Effector memory CD4-positive, alpha-beta T cell (primary cell): ENCODE measurements at regions not wholly inside any gene's neighbourhood (a gene's known extent, or its start where the extent isn't known, plus 50 kb on each side); places are given as distances from the start of the nearest gene placed in this dataset.

Experiments used
- DNase-seq, 3 donors: peaks; one replicate each; pipeline ENCODE4 v3.0.0-alpha.2; 2020
- H3K27ac ChIP-seq: 2 replicates; pipeline ENCODE4 v1.7.0; 2013; ENCODE audit warnings: mild to moderate bottlenecking, low read length, moderate library complexity; ENCODE audit not compliant: insufficient read depth, poor library complexity, severe bottlenecking
- H3K27me3 ChIP-seq: replicated peaks from 2 replicates; pipeline ENCODE4 v1.7.0; 2013; ENCODE audit warnings: mild to moderate bottlenecking, low read length; ENCODE audit not compliant: insufficient read depth, control insufficient read depth, poor library complexity, severe bottlenecking
- H3K36me3 ChIP-seq: 2 replicates; pipeline ENCODE4 v1.7.0; 2013; ENCODE audit warnings: mild to moderate bottlenecking, low read length, moderate library complexity; ENCODE audit not compliant: control insufficient read depth, insufficient read depth
- H3K4me1 ChIP-seq: 2 replicates; pipeline ENCODE4 v1.7.0; 2013; ENCODE audit warnings: low read length, mild to moderate bottlenecking; ENCODE audit not compliant: control insufficient read depth, insufficient read depth, poor library complexity, severe bottlenecking
- H3K4me3 ChIP-seq: 2 replicates; pipeline ENCODE4 v1.7.0; 2013; ENCODE audit warnings: low read length, low read depth, mild to moderate bottlenecking; ENCODE audit not compliant: insufficient read depth, poor library complexity, severe bottlenecking
- H3K9me3 ChIP-seq: 2 replicates; pipeline ENCODE4 v1.7.0; 2013; ENCODE audit warnings: mild to moderate bottlenecking, low read length, moderate library complexity; ENCODE audit not compliant: control insufficient read depth

DNA sequence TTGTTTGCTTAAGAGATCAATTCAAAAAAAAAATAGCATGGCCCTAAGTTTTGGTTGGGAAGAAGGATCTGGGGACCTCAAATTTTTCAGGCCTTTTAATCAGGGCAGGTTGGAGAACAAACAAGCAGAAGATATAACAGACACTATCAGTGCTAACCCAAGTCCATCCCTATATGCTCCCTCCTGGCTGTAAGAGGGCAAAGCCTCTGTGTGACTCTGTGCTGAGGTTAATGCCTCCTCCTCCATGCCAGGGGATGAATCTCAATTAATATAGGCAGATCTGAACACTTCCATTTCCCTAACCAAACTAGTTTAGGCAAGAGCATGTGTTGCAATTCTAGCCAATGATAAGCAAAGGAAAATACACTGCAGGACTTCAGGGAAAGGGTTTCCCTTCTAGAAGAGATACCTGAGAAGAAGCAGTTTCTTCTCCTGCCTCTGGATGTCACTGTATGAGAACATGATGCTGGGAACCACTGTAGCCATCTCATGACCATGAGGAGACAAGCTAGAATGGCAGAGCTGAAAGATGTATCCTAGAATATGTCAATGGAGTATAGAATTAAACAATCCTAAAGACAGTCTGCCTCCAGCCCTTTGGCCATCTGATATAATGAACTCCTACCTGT is 76.0 kb downstream of the CHD9NB start:
- no peak for DNase-seq
- Histone ChIP-seq H3K27ac (no peak overlapping the region), H3K27me3 (no peaks in the 10 kb centered on the region), H3K4me1 (no peaks in the 10 kb centered on the region), H3K9me3 (no peaks in the 10 kb centered on the region), H3K4me3 (no peak overlapping the region), H3K36me3 (no peaks in the 10 kb centered on the region)

DNA sequence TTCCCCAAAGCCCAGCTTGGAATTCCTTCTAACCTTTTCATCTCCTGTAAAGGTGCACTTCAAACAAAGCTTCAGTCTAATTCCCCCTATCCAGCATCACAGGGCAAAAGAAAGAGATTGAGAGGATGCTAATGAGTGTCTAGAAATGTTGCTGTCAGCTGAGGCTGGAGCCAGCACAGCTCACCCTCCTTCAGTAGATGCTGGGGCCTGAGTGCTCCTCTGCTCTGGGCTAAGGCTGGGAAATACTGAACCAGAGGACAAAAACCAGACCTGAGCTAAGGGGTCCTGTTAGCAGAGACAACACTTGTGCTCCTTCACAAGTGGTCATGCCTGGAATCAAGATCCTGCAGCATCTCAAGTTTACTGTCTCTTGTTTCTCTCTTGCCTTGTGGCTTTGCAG is 85.0 kb downstream of the CHD9NB start:
- DNase-seq = no peak
- Histone ChIP-seq H3K9me3 (no peaks in the 10 kb centered on the region), H3K4me3 (no peak overlapping the region), H3K27ac (no peak overlapping the region), H3K36me3 (no peaks in the 10 kb centered on the region), H3K4me1 (no peaks in the 10 kb centered on the region), H3K27me3 (no peaks in the 10 kb centered on the region)

GRCh38 chr16:52964290-52964689 is 88.4 kb downstream of the CHD9NB start:
- no peaks in the 10 kb centered on the region for H3K36me3 ChIP-seq
- H3K9me3 ChIP-seq = no peaks in the 10 kb centered on the region
- no peak overlapping the region for H3K4me3 ChIP-seq
- H3K27me3 ChIP-seq = no peaks in the 10 kb centered on the region
- H3K27ac ChIP-seq = no peak overlapping the region
- H3K4me1 ChIP-seq = no peaks in the 10 kb centered on the region
- no peak for DNase-seq

DNA sequence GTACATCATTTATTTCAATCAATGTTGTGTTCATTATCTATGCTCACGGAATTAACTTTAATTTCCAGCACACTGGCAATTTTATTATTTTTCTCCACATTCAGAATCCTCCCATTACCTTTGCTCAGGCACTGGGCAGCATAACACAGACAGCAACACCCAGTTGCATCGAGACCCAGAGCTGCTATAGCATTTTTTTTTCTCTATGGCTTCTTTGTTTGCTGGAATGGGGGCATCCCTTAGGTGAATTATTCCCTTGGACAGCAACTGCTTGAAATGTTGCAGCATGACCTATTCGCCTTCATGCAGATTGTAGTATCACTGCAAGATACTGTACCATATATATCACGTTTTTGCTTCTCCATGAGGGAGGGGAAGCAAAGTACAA is 88.8 kb downstream of the CHD9NB start:
- Histone ChIP-seq H3K27ac (no peak overlapping the region), H3K4me1 (no peaks in the 10 kb centered on the region), H3K36me3 (no peaks in the 10 kb centered on the region), H3K4me3 (no peak overlapping the region), H3K9me3 (no peaks in the 10 kb centered on the region), H3K27me3 (no peaks in the 10 kb centered on the region)
- DNase-seq = no peak

DNA sequence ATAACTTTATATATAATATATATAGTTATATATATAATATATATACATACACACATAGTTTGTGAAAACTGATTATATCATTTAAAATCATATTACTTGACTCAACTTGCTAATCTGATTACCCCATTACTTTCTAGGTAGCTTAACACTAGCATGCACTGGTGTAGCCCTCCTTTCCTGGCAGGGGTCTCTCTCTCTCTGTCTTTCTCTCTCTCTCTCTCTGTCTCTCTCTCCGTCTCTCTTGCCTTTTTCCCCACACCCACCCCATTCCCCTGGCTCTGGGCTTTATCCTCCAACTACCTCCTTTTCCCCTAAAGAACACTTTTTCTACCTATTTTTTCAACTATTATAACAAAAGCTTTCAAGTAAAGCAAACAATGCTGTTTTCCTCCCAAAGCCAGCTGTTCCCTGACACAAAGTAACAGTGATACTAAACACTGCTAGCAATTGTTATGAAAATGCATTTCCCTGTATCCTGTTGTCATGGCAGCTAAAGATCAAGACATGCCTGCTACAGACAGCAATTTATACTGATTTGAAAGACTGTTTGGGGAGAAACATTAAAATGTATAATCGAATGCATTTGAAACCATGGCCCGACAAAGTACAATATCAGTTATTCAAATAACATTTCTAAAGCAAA is 89.4 kb downstream of the CHD9NB start:
- Histone ChIP-seq H3K27ac (no peak overlapping the region), H3K36me3 (no peaks in the 10 kb centered on the region), H3K9me3 (no peaks in the 10 kb centered on the region), H3K4me3 (no peak overlapping the region), H3K27me3 (no peaks in the 10 kb centered on the region), H3K4me1 (no peaks in the 10 kb centered on the region)
- no peak for DNase-seq

- Histone ChIP-seq H3K27me3 (no peaks in the 10 kb centered on the region), H3K9me3 (no peaks in the 10 kb centered on the region), H3K4me3 (no peak overlapping the region), H3K36me3 (no peaks in the 10 kb centered on the region), H3K4me1 (no peaks in the 10 kb centered on the region), H3K27ac (no peak overlapping the region)
- DNase-seq = no peak
Observed at GRCh38 chr16:52958951-52959350, 93.7 kb downstream of the CHD9NB start.

GRCh38 chr16:52957199-52957598 is 95.5 kb downstream of the CHD9NB start:
- H3K4me1 ChIP-seq = no peaks in the 10 kb centered on the region
- no peak for DNase-seq
- no peaks in the 10 kb centered on the region for H3K9me3 ChIP-seq
- no peak overlapping the region for H3K4me3 ChIP-seq
- H3K27me3 ChIP-seq = no peaks in the 10 kb centered on the region
- H3K27ac ChIP-seq = no peak overlapping the region
- H3K36me3 ChIP-seq = no peaks in the 10 kb centered on the region

- no peaks in the 10 kb centered on the region for H3K36me3 ChIP-seq
- H3K4me3 ChIP-seq = no peak overlapping the region
- H3K9me3 ChIP-seq = no peaks in the 10 kb centered on the region
- H3K4me1 ChIP-seq = no peaks in the 10 kb centered on the region
- no peaks in the 10 kb centered on the region for H3K27me3 ChIP-seq
- DNase-seq = no peak
- no peak overlapping the region for H3K27ac ChIP-seq
Observed at GRCh38 chr16:52956044-52956443, 96.7 kb downstream of the CHD9NB start.

DNA sequence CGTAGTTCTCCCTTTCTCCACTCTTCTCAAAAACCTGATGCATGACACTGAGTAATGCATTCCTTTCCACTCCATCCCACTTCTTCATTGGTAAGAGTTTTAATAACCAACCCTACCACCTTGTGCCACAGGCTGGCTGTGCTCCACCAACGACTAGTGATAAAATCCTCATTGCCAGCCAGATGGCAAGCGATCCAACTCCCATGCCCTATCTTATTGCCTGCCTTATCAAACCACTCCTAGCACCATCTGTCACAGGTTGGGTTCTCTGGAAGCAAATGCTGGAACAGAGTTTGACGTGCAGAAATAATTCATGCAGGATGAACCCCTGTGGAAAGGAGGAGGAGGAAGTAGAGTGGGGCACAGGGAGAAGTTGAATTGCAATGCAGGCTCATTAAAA is 99.5 kb downstream of the CHD9NB start:
- no peak overlapping the region for H3K4me3 ChIP-seq
- no peaks in the 10 kb centered on the region for H3K9me3 ChIP-seq
- no peak for DNase-seq
- H3K27me3 ChIP-seq = no peaks in the 10 kb centered on the region
- H3K4me1 ChIP-seq = no peaks in the 10 kb centered on the region
- no peaks in the 10 kb centered on the region for H3K36me3 ChIP-seq
- H3K27ac ChIP-seq = no peak overlapping the region

DNA sequence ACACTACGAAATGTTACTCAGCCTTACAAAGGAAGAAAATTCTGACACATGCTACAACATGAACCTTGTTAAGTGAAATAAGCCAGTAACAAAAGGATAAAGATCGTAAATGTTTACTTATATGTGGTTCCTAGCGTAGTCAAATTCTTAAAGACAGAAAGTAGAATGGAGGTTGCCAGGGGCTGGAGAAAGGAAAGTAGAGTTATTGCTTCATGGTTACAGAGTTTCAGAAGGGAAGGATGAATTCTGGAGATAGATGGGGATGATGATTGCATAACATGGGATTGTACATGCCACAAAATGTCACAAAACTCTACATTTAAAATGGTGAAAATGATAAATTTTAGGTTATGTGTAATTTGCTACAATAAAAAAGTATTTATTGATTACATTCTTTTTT is 103.8 kb downstream of the CHD9NB start:
- Histone ChIP-seq H3K4me1 (no peaks in the 10 kb centered on the region), H3K9me3 (no peaks in the 10 kb centered on the region), H3K27ac (no peak overlapping the region), H3K27me3 (no peaks in the 10 kb centered on the region), H3K36me3 (no peaks in the 10 kb centered on the region), H3K4me3 (no peak overlapping the region)
- DNase-seq = no peak
